HG02970 (cell line): ENCODE measurements at regions not wholly inside any gene's neighbourhood (a gene's known extent, or its start where the extent isn't known, plus 50 kb on each side); places are given as distances from the start of the nearest gene placed in this dataset.
"Not testable (repeated sequence)": the region's sequence is repeated elsewhere in the genome, so short reads cannot be mapped to it uniquely, and the experiment has no call there.

ENCODE experiments used
- ATAC-seq: cut with Tn5 transposase; IDR thresholded peaks from one replicate; pipeline ENCODE4 v1.9.1; 2021; ENCODE audit warnings: mild to moderate bottlenecking, moderate library complexity, moderate number of reproducible peaks; ENCODE audit not compliant: unreplicated experiment, low FRiP score

- ATAC-seq, result no peak
Measured at GRCh38 chr5:7192016-7192415, 203.9 kb upstream of the ADCY2 start.

- ATAC-seq, result no peak
Measured at GRCh38 chr5:7202846-7203245, 193.1 kb upstream of the ADCY2 start.

GRCh38 chr5:7207979-7208378 is 188.0 kb upstream of the ADCY2 start:
- no peak for ATAC-seq

GRCh38 chr5:7208938-7209337 is 187.0 kb upstream of the ADCY2 start:
- no peak for ATAC-seq

- no peak for ATAC-seq
Measured at GRCh38 chr5:7209658-7210057, 186.3 kb upstream of the ADCY2 start.

- no peak for ATAC-seq
Measured at GRCh38 chr5:7210549-7210948, 185.4 kb upstream of the ADCY2 start.

GRCh38 chr5:7213525-7213924 is 182.4 kb upstream of the ADCY2 start:
- ATAC-seq, result no peak

GRCh38 chr5:7214906-7215416 is 181.0 kb upstream of the ADCY2 start:
- no peak for ATAC-seq

GRCh38 chr5:7218141-7218540 is 177.8 kb upstream of the ADCY2 start:
- no peak for ATAC-seq

GRCh38 chr5:7220156-7220555 is 175.8 kb upstream of the ADCY2 start:
- no peak for ATAC-seq

- ATAC-seq, result no peak
Measured at GRCh38 chr5:7221041-7221440, 174.9 kb upstream of the ADCY2 start.

GRCh38 chr5:7225826-7226225 is 170.1 kb upstream of the ADCY2 start:
- ATAC-seq, result no peak

- no peak for ATAC-seq
Measured at GRCh38 chr5:7242118-7242710, 153.7 kb upstream of the ADCY2 start.

- ATAC-seq, result no peak
Measured at GRCh38 chr5:7244208-7244607, 151.7 kb upstream of the ADCY2 start.

GRCh38 chr5:7245121-7245651 is 150.8 kb upstream of the ADCY2 start:
- no peak for ATAC-seq

- no peak for ATAC-seq
Measured at GRCh38 chr5:7246287-7246686, 149.7 kb upstream of the ADCY2 start.

- no peak for ATAC-seq
Measured at GRCh38 chr5:7250004-7250403, 145.9 kb upstream of the ADCY2 start.

- no peak for ATAC-seq
Measured at GRCh38 chr5:7250611-7251010, 145.3 kb upstream of the ADCY2 start.

- no peak for ATAC-seq
Measured at GRCh38 chr5:7251132-7251531, 144.8 kb upstream of the ADCY2 start.

GRCh38 chr5:7261049-7261448 is 134.9 kb upstream of the ADCY2 start:
- ATAC-seq, result no peak

- no peak for ATAC-seq
Measured at GRCh38 chr5:7261900-7262299, 134.0 kb upstream of the ADCY2 start.

GRCh38 chr5:7263398-7264015 is 132.4 kb upstream of the ADCY2 start:
- ATAC-seq, result not testable (repeated sequence)
